ENCODE measurements at regions not wholly inside any gene's neighbourhood (a gene's known extent, or its start where the extent isn't known, plus 50 kb on each side); places are given as distances from the start of the nearest gene placed in this dataset.

GRCh38 chr3:36063992-36064391, 316.3 kb upstream of the STAC start:
- CTCF ChIA-PET, result no interaction called here

GRCh38 chr3:36065321-36065720, 315.0 kb upstream of the STAC start:
- POLR2A ChIA-PET (ENCODE audit: low non-redundant PET), result no interaction called here
- CTCF ChIA-PET, result no interaction called here
- DNase-seq (ENCODE audit: low spot score), result no peak
- Histone ChIP-seq H3K27me3 (replicated peaks; ENCODE audit: insufficient read depth, low read depth, low read length, poor library complexity) (peaks cover 7% of the 10 kb centered on the region), H3K27ac (ENCODE audit: low read depth, low read length, poor library complexity, severe bottlenecking) (no peak overlapping the region), H3K9me3 (ENCODE audit: low read depth, low read length, poor library complexity, severe bottlenecking) (no peaks in the 10 kb centered on the region), H3K36me3 (ENCODE audit: insufficient read depth, low read length, poor library complexity, severe bottlenecking) (no peaks in the 10 kb centered on the region), H3K4me3 (ENCODE audit: low read depth, low read length, poor library complexity, severe bottlenecking) (no peak overlapping the region), H3K4me1 (ENCODE audit: insufficient read depth, low read length, poor library complexity, severe bottlenecking) (no peaks in the 10 kb centered on the region)
- TF ChIP-seq, protein P1, sequence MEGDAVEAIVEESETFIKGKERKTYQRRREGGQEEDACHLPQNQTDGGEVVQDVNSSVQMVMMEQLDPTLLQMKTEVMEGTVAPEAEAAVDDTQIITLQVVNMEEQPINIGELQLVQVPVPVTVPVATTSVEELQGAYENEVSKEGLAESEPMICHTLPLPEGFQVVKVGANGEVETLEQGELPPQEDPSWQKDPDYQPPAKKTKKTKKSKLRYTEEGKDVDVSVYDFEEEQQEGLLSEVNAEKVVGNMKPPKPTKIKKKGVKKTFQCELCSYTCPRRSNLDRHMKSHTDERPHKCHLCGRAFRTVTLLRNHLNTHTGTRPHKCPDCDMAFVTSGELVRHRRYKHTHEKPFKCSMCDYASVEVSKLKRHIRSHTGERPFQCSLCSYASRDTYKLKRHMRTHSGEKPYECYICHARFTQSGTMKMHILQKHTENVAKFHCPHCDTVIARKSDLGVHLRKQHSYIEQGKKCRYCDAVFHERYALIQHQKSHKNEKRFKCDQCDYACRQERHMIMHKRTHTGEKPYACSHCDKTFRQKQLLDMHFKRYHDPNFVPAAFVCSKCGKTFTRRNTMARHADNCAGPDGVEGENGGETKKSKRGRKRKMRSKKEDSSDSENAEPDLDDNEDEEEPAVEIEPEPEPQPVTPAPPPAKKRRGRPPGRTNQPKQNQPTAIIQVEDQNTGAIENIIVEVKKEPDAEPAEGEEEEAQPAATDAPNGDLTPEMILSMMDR (conservative IDR thresholded peaks at IDR 0.05; ENCODE audit: low read depth, low read length), result no peak
- TF ChIP-seq EZH2 (IDR thresholded peaks at IDR 0.05; ENCODE audit: borderline replicate concordance, low read depth, low read length, poor library complexity, severe bottlenecking), result no peak
- intact Hi-C loops (cut with micrococcal nuclease; ENCODE audit: unreplicated experiment), result no loop called here
- BruUV-seq (replicated peaks), result no TSS peak

More at GRCh38 chr3:36063992-36064391, 316.3 kb upstream of the STAC start:
- POLR2A ChIA-PET (ENCODE audit: low non-redundant PET), result no interaction called here
- intact Hi-C loops (cut with micrococcal nuclease; ENCODE audit: unreplicated experiment), result no loop called here
- Histone ChIP-seq H3K4me1 (ENCODE audit: insufficient read depth, low read length, poor library complexity, severe bottlenecking) (no peaks in the 10 kb centered on the region), H3K9me3 (ENCODE audit: low read depth, low read length, poor library complexity, severe bottlenecking) (no peaks in the 10 kb centered on the region), H3K4me3 (ENCODE audit: low read depth, low read length, poor library complexity, severe bottlenecking) (no peak overlapping the region), H3K27me3 (replicated peaks; ENCODE audit: insufficient read depth, low read depth, low read length, poor library complexity) (peaks cover 9% of the 10 kb centered on the region), H3K36me3 (ENCODE audit: insufficient read depth, low read length, poor library complexity, severe bottlenecking) (no peaks in the 10 kb centered on the region), H3K27ac (ENCODE audit: low read depth, low read length, poor library complexity, severe bottlenecking) (no peak overlapping the region)
- no peak for TF ChIP-seq EZH2 (IDR thresholded peaks at IDR 0.05; ENCODE audit: borderline replicate concordance, low read depth, low read length, poor library complexity, severe bottlenecking)
- TF ChIP-seq, protein P1 (conservative IDR thresholded peaks at IDR 0.05; ENCODE audit: low read depth, low read length), result no peak
- no peak for DNase-seq (ENCODE audit: low spot score)
- BruUV-seq (replicated peaks), result no TSS peak

DNA sequence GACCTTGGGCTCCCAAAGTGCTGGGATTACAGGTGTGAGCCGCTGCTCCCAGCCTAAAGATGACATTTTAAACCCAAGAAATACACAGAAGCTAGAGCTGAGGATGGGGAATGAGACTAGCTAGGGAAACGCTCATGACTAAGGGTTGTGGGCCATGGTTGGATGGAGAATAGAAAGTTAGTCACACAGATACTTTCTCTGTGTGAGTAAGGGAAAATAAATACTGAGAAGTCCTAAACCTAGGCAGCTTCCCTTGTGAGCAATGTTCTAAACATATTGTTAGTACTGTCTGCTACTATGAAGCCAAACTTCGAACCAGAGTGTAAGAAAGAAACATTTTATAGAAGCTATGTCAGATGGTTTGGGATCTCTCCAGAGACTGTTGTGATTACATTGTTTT, 304.8 kb upstream of the STAC start:
- no peaks in the 10 kb centered on the region for H3K36me3 ChIP-seq (ENCODE audit: insufficient read depth, low read length, poor library complexity, severe bottlenecking)
- H3K4me3 ChIP-seq (ENCODE audit: low read depth, low read length, poor library complexity, severe bottlenecking), result no peak overlapping the region
- TF ChIP-seq, protein P1 (conservative IDR thresholded peaks at IDR 0.05; ENCODE audit: low read depth, low read length), result no peak
- no peak for TF ChIP-seq EZH2 (IDR thresholded peaks at IDR 0.05; ENCODE audit: borderline replicate concordance, low read depth, low read length, poor library complexity, severe bottlenecking)
- no peaks in the 10 kb centered on the region for H3K27me3 ChIP-seq (replicated peaks; ENCODE audit: insufficient read depth, low read depth, low read length, poor library complexity)
- ChIA-PET CTCF (no interaction called here), POLR2A (ENCODE audit: low non-redundant PET) (no interaction called here)
- no TSS peak for BruUV-seq (replicated peaks)
- DNase-seq (ENCODE audit: low spot score), result no peak
- no peaks in the 10 kb centered on the region for H3K9me3 ChIP-seq (ENCODE audit: low read depth, low read length, poor library complexity, severe bottlenecking)
- no peaks in the 10 kb centered on the region for H3K4me1 ChIP-seq (ENCODE audit: insufficient read depth, low read length, poor library complexity, severe bottlenecking)
- H3K27ac ChIP-seq (ENCODE audit: low read depth, low read length, poor library complexity, severe bottlenecking), result no peak overlapping the region
- intact Hi-C loops (cut with micrococcal nuclease; ENCODE audit: unreplicated experiment), result no loop called here
